K562 (cell line): ENCODE measurements at regions not wholly inside any gene's neighbourhood (a gene's known extent, or its start where the extent isn't known, plus 50 kb on each side); places are given as distances from the start of the nearest gene placed in this dataset.

Source experiments
- C11orf30 ChIP-seq: fragments of 450-650 bp; IDR thresholded peaks from 2 replicates; pipeline ENCODE4 v1.6.1; 2016; ENCODE audit warnings: low read depth, mild to moderate bottlenecking
- DPF2 ChIP-seq: fragments of 450-650 bp; IDR thresholded peaks from 2 replicates; pipeline ENCODE4 v1.6.1; 2016
- KHSRP ChIP-seq: fragments of 450-650 bp; IDR thresholded peaks from 2 replicates; pipeline ENCODE4 v1.6.1; 2017
- MLX ChIP-seq, 2 experiments: fragments of 450-650 bp in 1 of 2; sonication (generic) in 1 of 2; formaldehyde crosslinking; conservative IDR thresholded peaks; 2 replicates each; pipeline versions ENCODE4 v1.4.0 to v1.8.1; 2020 to 2022; ENCODE audit warnings: mild to moderate bottlenecking in 1 of 2, missing genetic modification reagents in 1 of 2
- NCOA4 ChIP-seq: fragments of 450-650 bp; IDR thresholded peaks from 2 replicates; pipeline ENCODE4 v1.6.1; 2018; ENCODE audit warnings: mild to moderate bottlenecking; ENCODE audit not compliant: partially characterized antibody
- PTRF ChIP-seq: fragments of 450-650 bp; IDR thresholded peaks from 2 replicates; pipeline ENCODE4 v1.6.1; 2016; ENCODE audit warnings: mild to moderate bottlenecking, missing genetic modification characterization, missing compliant biosample characterization
- RAD21 ChIP-seq, 2 experiments: fragments of 250-450 bp in 1 of 2; fragments of 450-650 bp in 1 of 2; sonication (Bioruptor Pico) in 1 of 2; formaldehyde crosslinking in 1 of 2; IDR thresholded peaks in 1 of 2; conservative IDR thresholded peaks in 1 of 2; 2 replicates each; pipeline versions ENCODE4 v1.4.0 to v1.8.0; 2020 to 2022; ENCODE audit warnings: mild to moderate bottlenecking in 2 of 2, moderate library complexity in 1 of 2
- RREB1 ChIP-seq: fragments of 250-450 bp; sonication (Bioruptor Pico); IDR thresholded peaks from 2 replicates; pipeline ENCODE4 v1.4.0; 2020
- SOX6 ChIP-seq: fragments of 450-650 bp; IDR thresholded peaks from 2 replicates; pipeline ENCODE4 v1.6.1; 2014; ENCODE audit warnings: mild to moderate bottlenecking
- SPI1 ChIP-seq: IDR thresholded peaks from 2 replicates; pipeline ENCODE4 v1.6.1; 2011; ENCODE audit warnings: low read depth, low read length, control low read depth, borderline replicate concordance
- TAF7 ChIP-seq: fragments of 450-650 bp; IDR thresholded peaks from 2 replicates; pipeline ENCODE4 v1.6.1; 2016; ENCODE audit warnings: missing genetic modification characterization, missing compliant biosample characterization
- TCF3 ChIP-seq: sonication (generic); formaldehyde crosslinking; IDR thresholded peaks from 2 replicates; pipeline ENCODE4 v1.4.0; 2020; ENCODE audit warnings: mild to moderate bottlenecking, missing genetic modification reagents
- THRAP3 ChIP-seq: fragments of 450-650 bp; IDR thresholded peaks from 2 replicates; pipeline ENCODE4 v1.6.1; 2016; ENCODE audit warnings: mild to moderate bottlenecking, inconsistent platforms, borderline replicate concordance
- USF1 ChIP-seq: sonication (generic); formaldehyde crosslinking; IDR thresholded peaks from 2 replicates; pipeline ENCODE4 v1.9.0; 2022; ENCODE audit warnings: mild to moderate bottlenecking, missing genetic modification reagents
- ZBTB43 ChIP-seq: sonication (generic); formaldehyde crosslinking; IDR thresholded peaks from 2 replicates; pipeline ENCODE4 v1.8.0; 2023; ENCODE audit warnings: mild to moderate bottlenecking, missing genetic modification reagents
- ZNF133 ChIP-seq: fragments of 250-450 bp; sonication (Bioruptor Pico); IDR thresholded peaks from 2 replicates; pipeline ENCODE4 v1.4.0; 2020; ENCODE audit warnings: mild to moderate bottlenecking
- ZNF740 ChIP-seq, 3 experiments: fragments of 200-800 bp in 1 of 3; sonication (Bioruptor generic) in 1 of 3; sonication (generic) in 1 of 3; formaldehyde crosslinking in 1 of 3; IDR thresholded peaks; 2 replicates each; pipeline versions ENCODE4 v1.6.1 to v1.8.0; 2016 to 2022; ENCODE audit warnings: mild to moderate bottlenecking in 2 of 3, missing compliant biosample characterization in 2 of 3, missing genetic modification characterization in 2 of 3, missing genetic modification reagents in 1 of 3
- ZNF780A ChIP-seq: fragments of 250-450 bp; sonication (Bioruptor Pico); IDR thresholded peaks from 2 replicates; pipeline ENCODE4 v1.5.0; 2021; ENCODE audit warnings: mild to moderate bottlenecking
- TF ChIP-seq, protein P1 (sequence below): sonication (generic); formaldehyde crosslinking; IDR thresholded peaks from 2 replicates; pipeline ENCODE4 v1.8.0; 2022; ENCODE audit warnings: mild to moderate bottlenecking, missing genetic modification reagents

DNA sequence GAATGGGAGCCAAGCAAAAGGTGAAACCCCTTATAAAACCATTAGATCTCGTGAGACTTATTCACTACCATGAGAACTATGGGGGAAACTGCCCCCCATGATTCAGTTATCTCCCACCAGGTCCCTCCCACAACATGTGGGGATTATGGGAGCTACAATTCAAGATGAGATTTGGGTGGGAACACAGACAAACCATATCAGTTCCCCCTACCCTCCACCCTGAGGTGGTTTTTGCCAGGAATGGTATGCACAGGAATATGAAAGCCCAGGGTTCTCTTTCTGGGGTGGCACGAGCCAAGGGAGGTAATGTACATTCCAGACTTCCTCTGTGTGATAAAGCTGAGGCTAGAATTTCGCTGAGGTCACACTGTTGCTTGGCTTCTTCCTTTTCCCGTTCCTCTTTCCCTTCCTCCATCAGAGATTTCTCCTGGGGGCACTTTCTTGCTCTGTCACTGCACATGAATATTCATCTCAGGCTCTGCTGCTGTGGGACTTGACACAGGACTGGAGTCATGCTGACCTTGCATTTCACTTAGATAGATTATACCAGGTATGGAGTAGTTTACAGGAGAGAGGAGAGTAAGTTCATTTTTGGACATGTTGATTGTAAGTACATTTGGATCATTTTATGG lies 347.0 kb upstream of the MTPN start (continued):
- no peak for TF ChIP-seq PTRF (tag)
- TF ChIP-seq ZNF133 (CRISPR knock-in tag) = no peak
- no peak for TF ChIP-seq MLX (CRISPR knock-in tag; conservative IDR thresholded peaks at IDR 0.05)
- TF ChIP-seq ZNF740 (CRISPR knock-in tag; IDR thresholded peaks at IDR 0.05) = no peak
- TF ChIP-seq ZNF740 (tag; IDR thresholded peaks at IDR 0.05) = no peak
- TF ChIP-seq DPF2 = peak; percentile 65
- TF ChIP-seq SPI1 = peak; percentile 85; the same call in 1 of the 2 replicates
- TF ChIP-seq SOX6 = no peak
- peak; percentile 99 for TF ChIP-seq C11orf30
- TF ChIP-seq, protein P1, sequence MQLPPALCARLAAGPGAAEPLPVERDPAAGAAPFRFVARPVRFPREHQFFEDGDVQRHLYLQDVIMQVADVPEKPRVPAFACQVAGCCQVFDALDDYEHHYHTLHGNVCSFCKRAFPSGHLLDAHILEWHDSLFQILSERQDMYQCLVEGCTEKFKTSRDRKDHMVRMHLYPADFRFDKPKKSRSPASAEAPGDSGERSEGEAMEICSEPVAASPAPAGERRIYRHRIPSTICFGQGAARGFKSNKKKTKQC = no peak
- no peak for TF ChIP-seq TCF3 (CRISPR knock-in tag)
- TF ChIP-seq ZBTB43 (CRISPR knock-in tag) = no peak
- TF ChIP-seq KHSRP = no peak
- no peak for TF ChIP-seq RREB1
- no peak for TF ChIP-seq RAD21 (CRISPR knock-in tag; conservative IDR thresholded peaks at IDR 0.05 in 1 of 2, IDR thresholded peaks at IDR 0.05 in 1 of 2)
- TF ChIP-seq NCOA4 = no peak
- TF ChIP-seq TAF7 (tag) = no peak
- no peak for TF ChIP-seq ZNF780A (CRISPR knock-in tag)
- no peak for TF ChIP-seq THRAP3
- no peak for TF ChIP-seq USF1 (CRISPR knock-in tag)
